ENCODE measurements at regions not wholly inside any gene's neighbourhood (a gene's known extent, or its start where the extent isn't known, plus 50 kb on each side); places are given as distances from the start of the nearest gene placed in this dataset.

DNA sequence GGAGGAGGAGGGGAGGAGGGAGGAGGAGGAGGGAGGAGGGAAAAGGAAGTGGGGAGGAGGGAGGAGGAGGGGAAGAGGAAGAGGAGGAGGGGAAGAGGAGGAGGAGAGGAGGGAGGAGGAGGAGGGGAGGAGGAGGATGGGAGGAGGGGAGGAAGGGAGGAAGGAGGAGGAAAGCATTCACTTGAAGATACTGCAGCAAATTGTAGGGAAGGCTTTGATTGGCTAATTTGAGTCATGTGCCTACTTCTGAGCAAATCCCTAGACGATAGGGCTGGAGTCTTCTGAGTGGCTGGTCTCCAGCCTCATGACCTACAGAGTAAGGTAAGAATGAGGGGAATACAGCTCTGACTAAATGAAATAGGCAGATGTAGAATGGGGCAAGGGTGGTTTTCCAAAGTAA is 783.2 kb upstream of the RBFOX1 start:
- TF ChIP-seq, protein P1, sequence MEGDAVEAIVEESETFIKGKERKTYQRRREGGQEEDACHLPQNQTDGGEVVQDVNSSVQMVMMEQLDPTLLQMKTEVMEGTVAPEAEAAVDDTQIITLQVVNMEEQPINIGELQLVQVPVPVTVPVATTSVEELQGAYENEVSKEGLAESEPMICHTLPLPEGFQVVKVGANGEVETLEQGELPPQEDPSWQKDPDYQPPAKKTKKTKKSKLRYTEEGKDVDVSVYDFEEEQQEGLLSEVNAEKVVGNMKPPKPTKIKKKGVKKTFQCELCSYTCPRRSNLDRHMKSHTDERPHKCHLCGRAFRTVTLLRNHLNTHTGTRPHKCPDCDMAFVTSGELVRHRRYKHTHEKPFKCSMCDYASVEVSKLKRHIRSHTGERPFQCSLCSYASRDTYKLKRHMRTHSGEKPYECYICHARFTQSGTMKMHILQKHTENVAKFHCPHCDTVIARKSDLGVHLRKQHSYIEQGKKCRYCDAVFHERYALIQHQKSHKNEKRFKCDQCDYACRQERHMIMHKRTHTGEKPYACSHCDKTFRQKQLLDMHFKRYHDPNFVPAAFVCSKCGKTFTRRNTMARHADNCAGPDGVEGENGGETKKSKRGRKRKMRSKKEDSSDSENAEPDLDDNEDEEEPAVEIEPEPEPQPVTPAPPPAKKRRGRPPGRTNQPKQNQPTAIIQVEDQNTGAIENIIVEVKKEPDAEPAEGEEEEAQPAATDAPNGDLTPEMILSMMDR (conservative IDR thresholded peaks at IDR 0.05; ENCODE audit: low read depth) = no peak
- H3K27ac ChIP-seq = no peak overlapping the region
- POLR2A ChIA-PET (ENCODE audit: low non-redundant PET) = no interaction called here
- DNase-seq (ENCODE audit: low spot score) = no peak
- CTCF ChIA-PET = no interaction called here

DNA sequence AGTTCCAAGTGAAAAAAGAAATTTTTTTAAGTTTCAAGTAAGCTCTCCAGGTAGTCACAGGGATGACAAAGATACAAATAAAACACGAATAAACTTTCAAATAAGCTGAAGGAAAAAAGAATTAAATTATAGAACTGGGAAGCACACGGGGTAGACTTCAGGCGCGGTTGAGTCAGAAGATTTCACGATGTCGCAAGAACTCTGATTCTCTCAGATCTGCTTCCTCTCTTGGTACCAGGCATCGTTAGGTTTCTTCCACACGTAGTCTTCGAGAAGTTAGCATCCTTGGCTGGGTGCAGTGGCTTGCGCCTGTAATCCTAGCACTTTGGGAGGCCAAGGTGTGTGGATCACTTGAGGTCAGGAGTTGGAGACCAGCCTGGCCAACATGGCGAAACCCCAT is 784.1 kb upstream of the RBFOX1 start:
- DNase-seq (ENCODE audit: low spot score) = no peak
- ChIA-PET CTCF (no interaction called here), POLR2A (ENCODE audit: low non-redundant PET) (no interaction called here)
- no peak overlapping the region for H3K27ac ChIP-seq
- TF ChIP-seq, protein P1 (conservative IDR thresholded peaks at IDR 0.05; ENCODE audit: low read depth) = no peak

DNA sequence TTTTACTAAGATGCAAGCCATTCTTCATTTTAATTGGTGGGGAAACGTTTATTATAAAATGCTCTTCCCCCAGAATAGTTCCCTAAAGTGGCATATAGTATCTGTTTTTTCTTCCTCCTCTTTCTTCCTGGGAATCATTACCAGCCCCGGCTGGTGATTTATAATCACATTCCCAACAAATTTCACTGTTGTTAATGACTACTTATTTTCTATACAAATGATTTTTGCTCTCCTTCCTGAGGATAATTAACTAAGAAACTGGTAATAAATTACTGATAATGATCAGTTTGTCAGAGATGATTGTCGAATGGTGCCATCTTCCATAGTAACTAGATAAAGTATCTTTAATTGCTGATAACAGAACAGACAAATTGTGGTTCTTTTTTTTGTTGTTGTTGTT is 785.5 kb upstream of the RBFOX1 start:
- H3K27ac ChIP-seq = no peak overlapping the region
- ChIA-PET CTCF (no interaction called here), POLR2A (ENCODE audit: low non-redundant PET) (no interaction called here)
- TF ChIP-seq, protein P1 (conservative IDR thresholded peaks at IDR 0.05; ENCODE audit: low read depth) = no peak
- no peak for DNase-seq (ENCODE audit: low spot score)

GRCh38 chr16:6545329-6545728 is 787.3 kb upstream of the RBFOX1 start:
- DNase-seq (ENCODE audit: low spot score) = no peak
- TF ChIP-seq, protein P1 (conservative IDR thresholded peaks at IDR 0.05; ENCODE audit: low read depth) = no peak
- CTCF ChIA-PET = no interaction called here
- POLR2A ChIA-PET (ENCODE audit: low non-redundant PET) = no interaction called here
- no peak overlapping the region for H3K27ac ChIP-seq

GRCh38 chr16:6541267-6541666 is 791.4 kb upstream of the RBFOX1 start:
- CTCF ChIA-PET = no interaction called here
- no peak for DNase-seq (ENCODE audit: low spot score)
- POLR2A ChIA-PET (ENCODE audit: low non-redundant PET) = no interaction called here
- TF ChIP-seq, protein P1 (conservative IDR thresholded peaks at IDR 0.05; ENCODE audit: low read depth) = no peak
- no peak overlapping the region for H3K27ac ChIP-seq

DNA sequence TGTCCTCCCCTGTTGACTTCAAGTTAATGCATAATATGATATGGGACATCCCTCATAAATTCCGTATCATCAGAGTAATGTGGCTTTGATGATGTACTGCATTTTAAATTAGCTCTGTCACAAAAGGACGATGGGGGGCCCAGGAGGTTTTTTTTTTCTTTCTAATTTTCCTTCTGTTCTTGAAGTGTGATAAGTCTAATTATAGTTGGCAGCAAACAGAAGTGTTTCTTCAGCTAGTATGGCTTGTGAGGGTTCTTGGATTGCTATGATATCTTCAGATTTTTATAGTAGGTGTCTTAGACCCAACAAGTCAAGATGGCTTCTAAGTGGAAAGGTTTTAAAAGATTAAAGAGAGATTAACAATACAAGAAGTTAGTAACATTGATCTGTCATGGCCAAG is 796.2 kb upstream of the RBFOX1 start:
- POLR2A ChIA-PET (ENCODE audit: low non-redundant PET) = no interaction called here
- TF ChIP-seq, protein P1 (conservative IDR thresholded peaks at IDR 0.05; ENCODE audit: low read depth) = no peak
- no peak for DNase-seq (ENCODE audit: low spot score)
- no peak overlapping the region for H3K27ac ChIP-seq
- CTCF ChIA-PET = no interaction called here

DNA sequence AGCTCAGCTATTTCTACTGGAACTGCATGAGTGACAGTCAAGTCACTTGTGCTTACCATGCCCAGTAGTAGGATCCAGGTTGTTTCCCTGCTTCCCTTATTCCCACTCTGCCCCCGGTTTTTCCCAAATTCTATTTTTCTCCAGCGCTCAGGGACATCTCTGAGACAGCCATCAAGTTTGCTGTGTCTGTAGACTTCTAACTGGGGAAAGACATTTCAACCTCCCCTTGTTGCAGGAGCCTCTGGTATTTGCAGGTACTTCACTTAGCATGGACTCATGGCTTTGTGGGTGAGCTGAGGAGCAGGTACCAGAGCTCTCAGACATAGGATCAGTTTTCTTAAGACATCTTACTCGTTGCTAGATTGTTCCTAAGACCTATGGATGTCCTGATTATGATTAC is 801.6 kb upstream of the RBFOX1 start:
- H3K27ac ChIP-seq = no peak overlapping the region
- DNase-seq (ENCODE audit: low spot score) = no peak
- ChIA-PET POLR2A (ENCODE audit: low non-redundant PET) (no interaction called here), CTCF (no interaction called here)
- TF ChIP-seq, protein P1 (conservative IDR thresholded peaks at IDR 0.05; ENCODE audit: low read depth) = no peak

Measured in RWPE1 (cell line).